RCC 7860 (cell line): ENCODE measurements at regions not wholly inside any gene's neighbourhood (a gene's known extent, or its start where the extent isn't known, plus 50 kb on each side); places are given as distances from the start of the nearest gene placed in this dataset.
A peak's percentile ranks its signal among the peaks of the same experiment; 100 is the strongest.

ENCODE experiments used
- DNase-seq: peaks from one replicate; pipeline ENCODE4 v3.0.0-alpha.2; 2015; ENCODE audit warnings: low spot score
- FAIRE-seq: peaks from 2 replicates; lab custom pipeline; 2012; peaks lifted over from hg19 to GRCh38; lab: Jason Lieb, UNC

DNA sequence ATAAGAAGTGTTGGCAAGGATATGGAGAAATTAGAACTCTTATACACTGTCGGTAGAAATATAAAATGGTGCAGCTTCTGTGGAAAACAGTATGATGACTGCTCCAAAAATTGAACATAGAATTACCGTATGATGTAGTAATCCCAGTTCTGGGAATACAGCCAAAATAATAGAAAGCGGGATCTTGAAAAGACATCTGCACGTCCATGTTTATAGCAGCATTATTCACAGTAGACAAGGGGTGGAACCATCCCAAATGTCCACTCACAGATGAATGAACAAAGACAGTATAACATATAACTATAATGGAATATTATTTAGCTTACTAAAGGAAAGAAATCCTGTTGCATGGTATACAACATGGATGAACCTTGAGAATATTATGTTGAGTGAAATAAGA is 257.7 kb downstream of the TDRD15 start:
- FAIRE-seq (no peak), DNase-seq (no peak)

- DNase-seq: no peak
- no peak for FAIRE-seq
These were observed 259.1 kb downstream of the TDRD15 start for GRCh38 chr2:21382701-21383520.

DNA sequence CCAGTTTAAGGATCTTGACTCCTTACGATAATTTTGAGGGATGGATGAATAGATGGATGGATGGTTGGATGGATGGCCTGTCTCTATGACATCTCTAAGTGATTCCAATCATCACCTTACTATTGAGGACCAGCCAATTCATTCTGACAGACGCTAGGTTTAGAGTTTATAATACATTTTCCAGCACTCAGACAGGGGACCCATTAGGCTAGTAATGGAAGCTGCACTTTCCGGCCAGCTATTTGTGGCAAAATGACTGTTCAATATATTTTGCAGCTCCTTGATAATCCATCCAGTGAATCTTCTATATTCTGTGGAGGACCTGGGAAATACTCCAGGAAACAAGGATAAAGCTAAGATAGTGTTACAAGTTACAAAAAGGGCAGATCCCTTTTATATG is 262.9 kb downstream of the TDRD15 start:
- FAIRE-seq: no peak
- no peak for DNase-seq

DNA sequence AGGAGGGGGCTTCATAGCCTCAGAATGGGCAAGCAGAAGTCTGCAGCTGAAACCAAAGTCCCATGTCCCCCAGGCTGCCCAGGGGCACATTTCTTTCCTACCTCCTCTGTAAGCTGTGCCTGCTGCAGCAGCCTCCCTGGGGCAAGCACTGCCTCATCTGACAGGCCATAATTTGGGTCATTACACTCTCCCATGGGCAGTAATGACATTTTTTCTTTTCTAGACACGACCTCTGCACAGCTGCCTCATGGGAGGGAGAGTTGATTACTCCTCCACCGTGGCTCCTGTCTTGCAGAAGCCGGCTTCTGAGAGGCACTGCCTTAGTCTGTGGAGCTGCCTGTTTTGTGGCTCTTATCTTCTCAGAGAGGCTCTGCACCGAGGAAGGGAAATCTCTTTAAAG is 268.9 kb downstream of the TDRD15 start:
- FAIRE-seq (no peak), DNase-seq (no peak)

DNA sequence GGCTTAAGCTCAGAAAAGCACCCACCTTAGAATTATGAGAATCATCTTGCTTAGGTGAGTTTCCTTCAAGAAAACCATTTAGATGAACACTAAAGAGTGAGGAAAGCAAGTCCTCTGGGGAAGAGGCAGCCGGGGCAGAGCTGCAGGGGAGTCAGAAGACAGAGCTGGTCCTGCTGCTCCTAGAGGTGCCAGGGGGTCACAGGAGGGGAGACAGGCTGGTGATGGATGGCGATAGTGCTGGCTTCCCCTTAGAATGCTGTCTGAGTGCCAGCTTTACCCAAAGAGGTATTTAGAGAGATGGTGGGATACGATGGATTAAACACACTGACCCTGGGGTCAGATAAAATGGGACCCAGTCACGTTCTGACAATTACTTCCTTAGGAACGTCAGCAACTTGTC is 269.4 kb downstream of the TDRD15 start:
- DNase-seq (no peak), FAIRE-seq (no peak)

DNA sequence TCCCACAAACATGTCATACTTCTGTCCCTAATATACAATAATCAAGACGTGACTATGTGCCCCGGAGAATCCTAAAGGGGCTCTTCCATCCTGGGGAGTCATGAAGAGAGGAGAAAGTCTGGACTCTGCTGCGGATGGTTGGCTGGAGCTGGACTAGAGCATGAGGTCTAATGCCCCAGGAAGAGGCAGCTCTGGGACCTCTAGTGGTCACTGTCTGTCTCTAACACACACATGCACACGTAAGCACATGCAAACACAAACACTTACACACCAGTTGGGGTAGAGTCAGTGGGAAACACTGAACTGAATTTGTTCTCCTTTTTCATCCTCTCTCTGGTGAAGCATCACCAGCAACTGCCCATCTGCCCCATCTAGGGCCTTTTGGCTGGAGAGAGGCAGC is 271.6 kb downstream of the TDRD15 start:
- DNase-seq (no peak), FAIRE-seq (no peak)

DNA sequence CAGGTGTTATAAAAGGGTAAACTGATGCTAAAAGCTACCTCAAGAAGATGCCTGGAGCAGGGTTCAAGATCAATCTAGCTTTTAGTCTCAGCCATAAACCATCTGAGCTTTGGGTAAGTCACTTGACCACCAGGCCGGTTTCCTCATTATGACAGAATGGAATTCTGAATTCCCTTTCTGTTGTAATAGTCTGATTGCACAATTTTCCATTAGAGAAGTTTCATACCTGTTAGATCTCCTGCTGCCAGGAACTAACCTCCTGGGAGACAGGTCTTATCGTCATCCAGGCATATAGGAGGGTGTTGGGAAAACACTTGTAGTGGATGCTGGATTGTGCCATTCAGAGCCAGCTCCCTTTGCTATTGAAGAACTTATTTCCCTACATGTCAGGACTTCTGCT is 272.5 kb downstream of the TDRD15 start:
- FAIRE-seq (no peak), DNase-seq (no peak)

- DNase-seq (no peak), FAIRE-seq (no peak)
These were observed 277.4 kb downstream of the TDRD15 start for GRCh38 chr2:21401022-21401698.

DNA sequence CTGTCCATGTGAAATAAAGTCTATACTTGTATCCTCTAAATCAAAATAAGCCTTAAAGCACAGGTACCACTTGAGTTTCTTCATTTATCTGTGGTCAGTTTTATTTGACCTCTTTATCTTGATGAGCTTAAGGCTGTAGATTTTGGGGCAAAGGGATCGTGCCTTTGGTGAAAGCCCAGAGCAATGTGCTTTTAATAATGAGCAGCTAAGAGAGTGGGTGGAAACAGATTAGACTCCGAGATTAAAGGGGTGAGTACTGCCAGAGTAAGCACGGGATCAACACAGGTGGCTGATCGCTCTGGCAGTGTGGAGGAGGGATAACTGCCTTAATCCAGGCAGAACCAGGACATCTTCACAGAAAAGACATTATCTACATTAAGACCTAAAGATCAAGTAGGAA is 280.4 kb downstream of the TDRD15 start:
- DNase-seq: no peak
- FAIRE-seq: no peak

GRCh38 chr2:21404827-21405625 is 281.3 kb downstream of the TDRD15 start:
- DNase-seq (no peak), FAIRE-seq (no peak)

DNA sequence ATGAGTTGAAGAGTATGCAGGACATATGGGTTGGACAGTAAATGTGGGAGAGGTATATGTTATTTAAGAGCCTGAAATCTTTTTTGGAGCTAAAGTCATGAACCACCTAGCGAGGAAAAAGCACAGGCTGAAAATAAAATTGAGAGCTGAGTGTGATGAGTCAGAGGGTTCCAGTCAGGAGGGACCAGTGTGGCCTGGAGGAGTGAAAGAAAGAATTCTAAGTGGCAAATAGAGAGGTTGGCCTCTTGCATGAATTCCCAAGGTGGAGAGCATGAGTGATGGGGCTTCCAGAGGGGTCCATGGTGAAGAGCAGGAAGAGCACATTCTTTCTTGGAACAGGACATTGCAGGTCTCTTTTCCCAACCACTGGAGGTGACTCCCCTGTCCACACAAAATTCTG is 282.6 kb downstream of the TDRD15 start:
- FAIRE-seq (no peak), DNase-seq (no peak)

DNA sequence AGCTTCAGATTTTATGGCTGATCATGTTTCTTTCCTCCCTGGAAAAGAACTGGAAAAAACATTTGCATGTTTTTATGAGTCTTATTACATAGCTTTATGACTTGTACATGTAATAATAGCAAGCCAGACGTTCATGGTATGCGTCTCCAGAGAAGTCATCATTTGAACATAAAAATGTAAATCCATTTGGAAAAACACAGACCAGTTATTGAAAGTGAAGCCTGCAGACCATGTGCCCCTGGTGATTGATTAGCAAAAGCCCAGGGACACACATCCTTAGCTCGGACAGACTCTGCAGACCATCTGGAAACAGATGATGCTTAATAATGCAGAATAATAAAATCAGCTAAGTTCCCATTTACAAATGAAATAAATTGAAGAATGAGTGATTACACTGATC is 283.1 kb downstream of the TDRD15 start:
- DNase-seq (no peak), FAIRE-seq (no peak)

- FAIRE-seq: no peak
- DNase-seq: no peak
These were observed 284.1 kb downstream of the TDRD15 start for GRCh38 chr2:21407851-21408250.

GRCh38 chr2:21411741-21412140 is 288.0 kb downstream of the TDRD15 start:
- FAIRE-seq: no peak
- DNase-seq: no peak

GRCh38 chr2:21412944-21413443 is 289.2 kb downstream of the TDRD15 start:
- FAIRE-seq: no peak
- DNase-seq: no peak

DNA sequence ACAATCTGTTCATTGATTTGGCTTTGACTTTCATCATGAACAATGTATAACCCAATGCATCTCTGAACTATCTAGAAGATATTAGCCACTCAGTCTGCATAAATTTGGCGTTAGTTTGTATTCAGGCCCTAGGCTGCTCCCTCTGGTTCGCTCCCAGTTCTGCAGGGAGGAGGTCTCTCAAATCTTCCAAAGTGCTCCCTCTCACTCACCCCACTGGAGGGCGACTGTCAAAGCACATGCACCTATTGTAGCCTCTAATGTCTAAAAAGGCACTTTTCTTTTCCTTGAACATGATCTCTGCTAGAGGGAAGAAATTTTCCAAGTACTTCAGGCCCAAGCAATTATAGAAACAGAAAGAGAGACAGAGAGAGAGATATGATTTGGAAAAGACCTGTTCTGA is 291.5 kb downstream of the TDRD15 start:
- DNase-seq: no peak
- no peak for FAIRE-seq

- no peak for DNase-seq
- no peak for FAIRE-seq
These were observed 292.5 kb downstream of the TDRD15 start for GRCh38 chr2:21416226-21416625.

DNA sequence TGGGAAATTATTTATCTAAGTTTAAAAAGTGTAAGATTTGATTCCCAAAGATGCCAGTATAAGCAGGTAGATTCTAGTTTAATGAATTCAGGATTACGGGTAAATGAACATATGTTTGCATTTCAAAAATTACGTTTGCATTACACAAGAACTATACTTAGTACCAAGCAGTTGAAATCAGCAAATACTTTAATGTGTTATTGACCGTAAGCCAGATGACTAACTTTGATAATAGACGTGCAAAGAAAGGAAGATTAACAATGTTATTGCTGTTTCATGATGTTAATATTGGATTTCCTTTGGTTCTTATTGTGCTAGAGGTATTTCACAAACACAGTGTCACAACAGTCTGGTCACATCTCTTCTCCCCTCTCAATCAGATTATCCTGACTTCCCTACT is 294.7 kb downstream of the TDRD15 start:
- no peak for DNase-seq
- no peak for FAIRE-seq

DNA sequence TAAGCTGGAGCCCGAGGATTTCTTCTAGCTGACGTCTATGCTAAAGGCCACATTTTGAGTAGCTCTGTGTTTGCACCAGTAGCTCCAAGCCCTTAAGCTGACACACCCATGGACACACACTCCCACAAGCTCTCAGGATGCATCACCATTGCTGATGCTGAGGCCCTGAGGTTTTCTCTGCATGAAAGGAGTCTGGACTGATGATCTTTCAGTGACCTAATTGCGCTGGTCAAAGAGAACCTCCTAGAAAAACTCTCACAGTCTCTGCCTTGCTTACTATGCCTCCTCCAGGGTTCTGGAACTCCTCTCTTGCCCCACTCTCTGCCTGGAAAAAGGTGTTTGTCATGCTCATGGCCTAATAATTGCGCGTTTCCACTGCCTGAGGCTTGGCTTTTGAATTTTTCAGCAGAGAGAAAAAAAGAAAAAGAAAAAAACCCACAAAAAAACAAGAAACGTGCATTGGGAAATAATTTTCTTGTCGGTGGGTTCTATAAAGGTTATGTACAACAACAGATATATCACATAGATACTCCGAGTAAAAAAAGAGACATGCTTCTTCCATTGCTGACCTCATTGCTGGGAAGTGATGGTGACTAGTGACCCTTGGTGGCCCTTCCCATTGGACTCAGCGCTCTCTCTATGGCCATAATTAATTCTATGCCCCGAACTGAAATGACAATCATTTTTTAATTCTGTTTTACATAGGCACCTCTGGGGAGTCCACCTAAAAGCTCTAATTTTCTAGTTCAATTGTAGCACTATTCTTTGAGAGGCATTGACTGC is 297.0 kb downstream of the TDRD15 start:
- FAIRE-seq (no peak), DNase-seq (no peak)

- peak; percentile 18 for DNase-seq
- FAIRE-seq: no peak
These were observed 298.3 kb downstream of the TDRD15 start for GRCh38 chr2:21422050-21422449.
